Neural progenitor cell (in vitro differentiated cells): ENCODE measurements at regions not wholly inside any gene's neighbourhood (a gene's known extent, or its start where the extent isn't known, plus 50 kb on each side); places are given as distances from the start of the nearest gene placed in this dataset.

Experiments used
- DNase-seq: peaks from one replicate; pipeline ENCODE4 v3.0.0-alpha.2; 2016; ENCODE audit warnings: low spot score
- H2AFZ ChIP-seq: fragments of 200-600 bp; sonication (generic); replicated peaks from 2 replicates; pipeline ENCODE4 v1.6.1; 2016; ENCODE audit warnings: antibody characterized with exemption
- H3F3A ChIP-seq: fragments of 200-600 bp; sonication (generic); 2 replicates; pipeline ENCODE4 v1.6.1; 2016; ENCODE audit warnings: antibody characterized with exemption, low read depth
- H3K27ac ChIP-seq: fragments of 200-600 bp; sonication (generic); 2 replicates; pipeline ENCODE4 v1.5.1; 2016; ENCODE audit warnings: mild to moderate bottlenecking
- H3K27me3 ChIP-seq: fragments of 200-600 bp; sonication (generic); 2 replicates; pipeline ENCODE4 v1.6.1; 2016; ENCODE audit warnings: mild to moderate bottlenecking, moderate library complexity
- H3K36me3 ChIP-seq: fragments of 200-600 bp; sonication (generic); 2 replicates; pipeline ENCODE4 v1.5.1; 2016
- H3K4me1 ChIP-seq: fragments of 200-600 bp; sonication (generic); 2 replicates; pipeline ENCODE4 v1.6.1; 2016; ENCODE audit warnings: mixed run types
- H3K4me2 ChIP-seq: fragments of 200-600 bp; sonication (generic); 2 replicates; pipeline ENCODE4 v1.6.1; 2016
- H3K4me3 ChIP-seq: fragments of 200-600 bp; sonication (generic); 2 replicates; pipeline ENCODE4 v1.5.1; 2016
- H3K79me2 ChIP-seq: fragments of 200-600 bp; sonication (generic); 2 replicates; pipeline ENCODE4 v1.6.1; 2016; ENCODE audit warnings: low read depth
- H3K9ac ChIP-seq: fragments of 200-600 bp; sonication (generic); 2 replicates; pipeline ENCODE4 v1.6.1; 2016
- H3K9me3 ChIP-seq: fragments of 200-600 bp; sonication (generic); 2 replicates; pipeline ENCODE4 v1.5.1; 2016; ENCODE audit warnings: low read depth
- H4K20me1 ChIP-seq: fragments of 200-600 bp; sonication (generic); 2 replicates; pipeline ENCODE4 v1.6.1; 2016; ENCODE audit warnings: low read depth
- H3K27ac Mint-ChIP-seq: 3 replicates; pipeline ENCODE4 v1.8.0; 2021; ENCODE audit warnings: mixed read lengths
- H3K27me3 Mint-ChIP-seq: 2 replicates; pipeline ENCODE4 v1.8.0; 2022; ENCODE audit warnings: low read depth, mild to moderate bottlenecking, inconsistent platforms, moderate library complexity, mixed read lengths; ENCODE audit not compliant: insufficient read depth
- H3K36me3 Mint-ChIP-seq: 3 replicates; pipeline ENCODE4 v1.8.0; 2021; ENCODE audit warnings: mixed read lengths
- H3K4me1 Mint-ChIP-seq: 3 replicates; pipeline ENCODE4 v1.8.0; 2021; ENCODE audit warnings: mixed read lengths
- H3K4me3 Mint-ChIP-seq: 3 replicates; pipeline ENCODE4 v1.8.0; 2021; ENCODE audit warnings: mild to moderate bottlenecking, moderate library complexity, mixed read lengths
- H3K9me3 Mint-ChIP-seq: 3 replicates; pipeline ENCODE4 v1.8.0; 2020; ENCODE audit warnings: mixed read lengths
- EZH2 ChIP-seq: fragments of 200-600 bp; sonication (generic); IDR thresholded peaks from 2 replicates; pipeline ENCODE4 v1.6.1; 2017; ENCODE audit warnings: antibody characterized with exemption, mild to moderate bottlenecking, moderate library complexity
- EZH2phosphoT487 ChIP-seq: fragments of 200-600 bp; sonication (generic); IDR thresholded peaks from 2 replicates; pipeline ENCODE4 v1.6.1; 2017; ENCODE audit warnings: antibody characterized with exemption
- TF ChIP-seq, protein P1 (sequence below): fragments of 200-600 bp; sonication (generic); IDR thresholded peaks from 2 replicates; pipeline ENCODE4 v1.5.1; 2017; ENCODE audit warnings: antibody characterized with exemption, mild to moderate bottlenecking

DNA sequence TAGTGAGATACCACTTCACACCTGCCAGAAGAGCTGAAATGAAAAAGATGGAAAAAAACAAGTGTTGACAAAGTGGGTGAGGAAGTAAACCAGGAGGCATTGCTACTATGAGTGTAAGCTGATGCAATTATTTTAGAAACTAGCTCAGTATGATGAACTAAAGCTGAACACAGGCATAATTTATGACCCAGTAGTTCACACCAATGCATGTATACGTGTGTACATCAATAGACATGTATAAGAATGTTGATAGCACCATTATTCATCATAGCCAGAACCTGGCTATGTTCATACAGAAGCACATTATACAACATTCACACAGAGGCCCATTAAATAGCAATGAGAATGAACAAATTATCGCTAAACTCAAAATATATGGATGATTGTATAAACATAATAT is 83.1 kb upstream of the SPOPL start:
- Histone ChIP-seq H3K9ac (no peak overlapping the region), H3K27me3 (no peaks in the 10 kb centered on the region), H3K27ac (no peak overlapping the region), H3K4me3 (no peak overlapping the region), H4K20me1 (no peaks in the 10 kb centered on the region), H3K4me1 (no peaks in the 10 kb centered on the region), H3K79me2 (no peaks in the 10 kb centered on the region), H2AFZ (no peak overlapping the region), H3F3A (no peaks in the 10 kb centered on the region), H3K9me3 (no peaks in the 10 kb centered on the region), H3K36me3 (no peaks in the 10 kb centered on the region), H3K4me2 (no peak overlapping the region)
- no peaks in the 10 kb centered on the region for H3K27me3 Mint-ChIP-seq
- no peak overlapping the region for H3K27ac Mint-ChIP-seq
- TF ChIP-seq EZH2 (no peak), EZH2phosphoT487 (no peak)
- TF ChIP-seq, protein P1, sequence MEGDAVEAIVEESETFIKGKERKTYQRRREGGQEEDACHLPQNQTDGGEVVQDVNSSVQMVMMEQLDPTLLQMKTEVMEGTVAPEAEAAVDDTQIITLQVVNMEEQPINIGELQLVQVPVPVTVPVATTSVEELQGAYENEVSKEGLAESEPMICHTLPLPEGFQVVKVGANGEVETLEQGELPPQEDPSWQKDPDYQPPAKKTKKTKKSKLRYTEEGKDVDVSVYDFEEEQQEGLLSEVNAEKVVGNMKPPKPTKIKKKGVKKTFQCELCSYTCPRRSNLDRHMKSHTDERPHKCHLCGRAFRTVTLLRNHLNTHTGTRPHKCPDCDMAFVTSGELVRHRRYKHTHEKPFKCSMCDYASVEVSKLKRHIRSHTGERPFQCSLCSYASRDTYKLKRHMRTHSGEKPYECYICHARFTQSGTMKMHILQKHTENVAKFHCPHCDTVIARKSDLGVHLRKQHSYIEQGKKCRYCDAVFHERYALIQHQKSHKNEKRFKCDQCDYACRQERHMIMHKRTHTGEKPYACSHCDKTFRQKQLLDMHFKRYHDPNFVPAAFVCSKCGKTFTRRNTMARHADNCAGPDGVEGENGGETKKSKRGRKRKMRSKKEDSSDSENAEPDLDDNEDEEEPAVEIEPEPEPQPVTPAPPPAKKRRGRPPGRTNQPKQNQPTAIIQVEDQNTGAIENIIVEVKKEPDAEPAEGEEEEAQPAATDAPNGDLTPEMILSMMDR, result no peak
- no peak for DNase-seq
- H3K36me3 Mint-ChIP-seq, result no peaks in the 10 kb centered on the region
- no peak overlapping the region for H3K4me3 Mint-ChIP-seq
- H3K9me3 Mint-ChIP-seq, result peaks cover 4% of the 10 kb centered on the region
- peaks cover 4% of the 10 kb centered on the region for H3K4me1 Mint-ChIP-seq

DNA sequence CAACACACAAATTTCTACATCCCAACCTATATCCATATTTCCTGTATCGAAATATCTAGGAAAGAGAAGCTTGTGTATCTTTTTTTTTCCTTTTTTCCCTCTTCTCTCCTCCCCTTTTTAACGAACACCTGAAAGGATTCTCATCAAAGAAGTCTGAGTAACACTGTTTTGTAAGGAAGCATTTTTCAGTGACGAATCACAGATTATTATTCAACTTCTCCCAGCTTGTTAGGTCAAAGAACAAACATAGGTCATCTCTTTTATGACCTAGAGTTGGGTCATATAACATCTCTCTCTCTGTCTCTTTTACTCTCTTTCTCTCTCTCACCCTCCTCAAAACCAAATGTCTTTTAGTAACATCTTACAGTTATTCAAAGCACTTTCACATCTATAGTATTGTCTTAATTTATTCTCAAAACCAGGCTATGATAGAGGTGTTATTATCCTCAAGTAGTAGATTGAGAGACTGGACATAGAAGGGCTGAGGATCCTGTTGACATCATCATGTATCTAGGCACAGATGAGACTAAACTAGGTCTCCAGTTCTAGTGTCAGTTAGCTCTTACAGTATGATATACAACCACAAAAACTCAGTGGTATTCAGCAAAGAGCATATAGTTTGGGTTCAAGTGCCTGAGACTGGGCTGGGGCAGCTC is 80.1 kb upstream of the SPOPL start:
- peaks cover 5% of the 10 kb centered on the region for H3K9me3 Mint-ChIP-seq
- no peaks in the 10 kb centered on the region for H3K36me3 Mint-ChIP-seq
- H3K79me2 ChIP-seq, result no peaks in the 10 kb centered on the region
- H3K4me1 Mint-ChIP-seq, result peaks cover 4% of the 10 kb centered on the region
- H3K27ac Mint-ChIP-seq, result no peak overlapping the region
- no peaks in the 10 kb centered on the region for H4K20me1 ChIP-seq
- H3K9ac ChIP-seq, result no peak overlapping the region
- peaks cover 2% of the 10 kb centered on the region for H3K27me3 Mint-ChIP-seq
- TF ChIP-seq EZH2phosphoT487 (no peak), EZH2 (no peak)
- TF ChIP-seq, protein P1, result no peak
- no peaks in the 10 kb centered on the region for H3K36me3 ChIP-seq
- no peak overlapping the region for H3K27ac ChIP-seq
- H2AFZ ChIP-seq, result no peak overlapping the region
- no peak overlapping the region for H3K4me3 Mint-ChIP-seq
- no peak overlapping the region for H3K4me3 ChIP-seq
- H3F3A ChIP-seq, result no peaks in the 10 kb centered on the region
- no peak overlapping the region for H3K4me2 ChIP-seq
- no peaks in the 10 kb centered on the region for H3K4me1 ChIP-seq
- no peak for DNase-seq
- H3K9me3 ChIP-seq, result no peaks in the 10 kb centered on the region
- H3K27me3 ChIP-seq, result no peaks in the 10 kb centered on the region

DNA sequence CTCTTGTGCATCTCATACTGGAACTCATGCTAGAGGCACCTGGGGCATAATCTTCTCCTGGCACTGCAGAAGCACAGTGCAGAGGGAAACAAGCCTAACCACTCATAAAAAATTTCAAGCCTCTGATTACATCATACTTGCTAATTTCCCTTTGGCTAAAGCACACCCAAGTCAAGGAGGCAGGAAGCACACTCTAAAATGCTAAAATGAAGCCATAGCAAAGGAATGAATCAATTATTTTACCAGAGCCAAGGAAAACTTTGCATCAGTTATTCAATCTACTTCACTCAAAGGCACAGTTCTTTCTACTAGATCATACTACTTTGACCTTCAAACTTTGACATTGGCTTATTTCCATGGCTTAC is 79.6 kb upstream of the SPOPL start:
- peaks cover 3% of the 10 kb centered on the region for H3K9me3 ChIP-seq
- H3K9ac ChIP-seq, result no peak overlapping the region
- Mint-ChIP-seq H3K9me3 (peaks cover 10% of the 10 kb centered on the region), H3K36me3 (no peaks in the 10 kb centered on the region), H3K4me1 (peaks cover 4% of the 10 kb centered on the region), H3K27ac (no peak overlapping the region), H3K4me3 (no peak overlapping the region), H3K27me3 (peaks cover 2% of the 10 kb centered on the region)
- no peak overlapping the region for H3K4me2 ChIP-seq
- no peak overlapping the region for H3K27ac ChIP-seq
- no peak for DNase-seq
- H3K4me3 ChIP-seq, result no peak overlapping the region
- H3K27me3 ChIP-seq, result no peaks in the 10 kb centered on the region
- no peaks in the 10 kb centered on the region for H3K36me3 ChIP-seq
- no peak for TF ChIP-seq EZH2phosphoT487
- no peak for TF ChIP-seq EZH2
- TF ChIP-seq, protein P1, result no peak
- H4K20me1 ChIP-seq, result no peaks in the 10 kb centered on the region
- H3K4me1 ChIP-seq, result no peaks in the 10 kb centered on the region
- H3K79me2 ChIP-seq, result no peaks in the 10 kb centered on the region
- no peaks in the 10 kb centered on the region for H3F3A ChIP-seq
- no peak overlapping the region for H2AFZ ChIP-seq
